Pons (tissue), 1 donor: ENCODE measurements at regions not wholly inside any gene's neighbourhood (a gene's known extent, or its start where the extent isn't known, plus 50 kb on each side); places are given as distances from the start of the nearest gene placed in this dataset.
A peak's percentile ranks its signal among the peaks of the same experiment; 100 is the strongest.
"Not testable (repeated sequence)": the region's sequence is repeated elsewhere in the genome, so short reads cannot be mapped to it uniquely, and the experiment has no call there.

Experiments used
- DNase-seq: peaks from one replicate; pipeline ENCODE4 v3.0.0-alpha.2; 2016; ENCODE audit warnings: low spot score

DNA sequence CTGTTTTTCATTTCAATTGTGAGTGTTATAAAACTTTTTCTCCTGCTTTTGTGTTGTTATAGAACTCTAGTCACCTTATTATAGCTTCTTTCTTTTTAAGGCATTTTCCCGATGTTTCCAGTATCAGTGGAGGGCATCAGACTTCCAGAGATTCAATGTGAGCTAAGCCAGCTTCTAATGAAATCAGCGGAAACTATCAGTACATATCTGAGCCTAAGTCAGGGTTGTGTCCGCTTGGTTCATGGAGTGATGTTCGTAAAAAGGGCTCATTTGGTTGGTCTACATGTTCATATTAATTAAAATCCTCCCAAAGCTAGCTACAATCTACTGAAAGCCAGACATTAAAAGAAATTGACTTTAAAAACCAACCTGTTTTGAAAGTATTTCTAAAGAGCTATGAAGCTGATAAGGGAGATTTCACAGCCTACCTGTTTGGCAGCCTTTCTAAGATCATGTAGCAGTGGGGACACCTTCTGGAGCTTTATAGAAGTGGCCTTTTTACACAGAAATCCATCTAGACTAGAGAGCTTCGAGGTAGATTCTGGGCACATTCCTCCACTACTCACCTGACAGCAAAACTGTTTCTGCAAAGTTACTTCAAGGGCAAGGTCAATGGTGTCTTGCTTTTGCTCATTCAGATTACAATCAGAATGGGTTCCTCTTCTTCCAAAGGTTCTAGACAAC lies 227.1 kb upstream of the NBPF12 start:
- DNase-seq, result peak; percentile 6

DNA sequence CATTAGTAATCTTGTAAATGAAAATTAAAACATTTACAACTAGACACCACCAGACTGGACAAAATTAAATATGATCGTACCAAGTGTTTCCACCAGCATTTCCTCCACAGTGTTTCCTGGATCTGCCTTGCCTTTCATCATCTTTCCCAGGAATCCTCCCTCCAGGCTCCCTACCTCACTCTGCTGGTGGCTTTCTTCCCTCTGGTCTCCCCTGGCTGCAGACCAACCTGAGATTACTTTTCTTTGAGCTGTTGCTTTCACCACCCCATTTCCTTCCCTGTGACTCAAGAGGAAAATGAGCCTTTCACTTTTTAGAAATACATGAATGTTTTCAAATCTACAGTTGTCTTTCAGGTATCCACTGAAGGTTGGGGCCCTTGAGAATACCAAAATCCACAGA lies 228.8 kb upstream of the NBPF12 start:
- not testable (repeated sequence) for DNase-seq

DNA sequence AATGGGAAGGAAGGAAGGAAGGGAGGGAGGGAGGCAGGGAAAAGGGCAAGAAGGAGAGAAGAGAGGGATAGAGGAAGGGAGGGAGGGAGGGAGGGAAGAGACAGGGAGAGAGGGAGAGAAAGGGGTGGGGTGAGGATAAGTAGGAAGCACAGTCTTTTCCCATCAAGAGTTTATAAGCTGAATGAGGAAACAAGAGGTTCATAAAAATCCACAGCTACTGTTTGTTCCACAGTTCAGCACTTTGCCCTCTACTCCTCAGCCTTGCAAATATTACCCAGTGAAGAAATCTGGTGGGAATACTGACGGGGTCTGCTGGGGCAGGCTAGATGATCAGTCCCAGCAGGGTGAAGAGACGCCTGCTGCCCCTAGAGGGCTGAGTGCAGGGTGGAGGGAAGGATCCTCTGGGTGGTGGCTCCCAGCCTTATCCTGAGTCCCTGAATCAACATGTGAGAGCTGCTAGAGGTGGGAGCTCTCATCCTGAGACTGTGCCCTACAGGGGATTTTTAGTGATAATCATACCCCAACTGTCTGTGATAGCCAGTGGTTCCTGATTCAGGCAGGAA lies 233.9 kb upstream of the NBPF12 start:
- DNase-seq, result not testable (repeated sequence)

DNA sequence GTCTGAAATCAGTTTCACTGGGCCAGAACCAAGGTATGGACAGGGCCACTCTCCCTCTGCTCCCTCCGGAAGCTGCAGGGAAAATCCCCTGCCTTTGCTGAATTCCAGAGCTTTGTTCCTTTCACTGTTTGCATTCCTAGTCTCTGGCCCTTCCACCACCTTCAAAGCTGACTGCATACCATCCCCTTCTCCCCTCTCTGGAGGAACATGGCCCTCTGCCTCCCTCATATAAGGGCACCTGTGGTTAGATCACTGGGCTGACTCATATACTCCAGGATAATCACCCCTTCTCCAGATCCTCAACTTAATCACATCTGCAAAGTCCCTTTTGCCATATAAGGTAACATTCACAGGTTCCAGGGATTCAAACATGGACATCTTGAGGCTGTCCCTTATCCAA lies 236.8 kb upstream of the NBPF12 start:
- not testable (repeated sequence) for DNase-seq

DNA sequence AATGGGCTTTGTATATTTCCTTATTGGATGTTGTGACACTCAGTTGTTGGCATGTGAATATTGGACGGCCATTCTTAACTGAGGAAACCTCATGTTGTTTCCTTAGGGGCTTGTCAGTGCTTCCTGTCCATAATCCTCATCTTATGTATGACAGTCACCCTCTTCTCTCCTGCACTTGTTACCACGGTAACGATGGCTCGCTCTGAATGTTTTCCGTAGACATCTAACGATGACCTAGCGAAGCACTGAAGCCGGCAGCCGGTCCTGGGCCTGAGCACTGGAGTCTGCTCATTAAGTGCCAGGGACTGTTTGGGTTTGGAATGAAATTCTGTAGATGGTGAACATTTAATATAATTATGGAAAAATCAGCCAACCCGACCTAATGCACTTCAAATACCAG lies 242.7 kb upstream of the NBPF12 start:
- not testable (repeated sequence) for DNase-seq

DNA sequence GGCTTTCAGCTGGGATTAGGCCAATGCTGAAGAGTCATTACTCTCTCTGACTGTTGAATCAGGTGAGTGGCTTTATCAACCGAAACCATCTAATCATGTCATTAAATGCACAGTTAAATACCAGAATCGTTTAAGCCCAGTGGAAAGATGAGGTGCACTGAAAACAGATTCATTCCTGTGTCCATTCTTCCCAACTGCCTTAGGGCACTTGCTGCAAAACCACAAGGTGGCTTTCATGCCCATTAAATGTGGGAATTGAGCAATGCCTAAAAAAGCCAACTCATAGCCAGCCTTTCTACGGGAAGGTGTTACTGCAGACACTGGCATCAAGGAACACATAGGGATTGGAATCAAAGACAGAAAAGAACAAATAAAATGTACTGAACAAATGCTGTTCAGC lies 246.3 kb upstream of the NBPF12 start:
- DNase-seq, result not testable (repeated sequence)

DNA sequence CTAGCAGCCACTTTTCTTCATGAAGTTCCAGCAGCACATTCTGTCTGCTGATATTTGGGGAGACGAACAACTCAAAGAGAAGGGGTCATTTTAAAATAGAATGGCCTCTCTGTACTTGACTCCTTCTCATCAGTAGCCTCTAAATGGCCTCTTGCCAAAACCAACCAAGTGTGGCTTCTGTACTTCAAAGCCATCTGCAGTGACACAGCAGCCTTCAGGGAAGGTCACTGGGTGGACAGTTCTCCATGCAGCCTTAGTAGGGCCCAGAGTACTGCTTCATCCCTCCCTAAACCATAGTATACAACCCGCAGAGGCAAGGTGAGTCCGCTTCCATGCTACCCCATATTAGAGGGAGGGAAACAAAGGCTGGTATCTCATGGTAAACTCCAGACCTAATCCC lies 249.2 kb upstream of the NBPF12 start:
- peak; percentile 2 for DNase-seq

DNA sequence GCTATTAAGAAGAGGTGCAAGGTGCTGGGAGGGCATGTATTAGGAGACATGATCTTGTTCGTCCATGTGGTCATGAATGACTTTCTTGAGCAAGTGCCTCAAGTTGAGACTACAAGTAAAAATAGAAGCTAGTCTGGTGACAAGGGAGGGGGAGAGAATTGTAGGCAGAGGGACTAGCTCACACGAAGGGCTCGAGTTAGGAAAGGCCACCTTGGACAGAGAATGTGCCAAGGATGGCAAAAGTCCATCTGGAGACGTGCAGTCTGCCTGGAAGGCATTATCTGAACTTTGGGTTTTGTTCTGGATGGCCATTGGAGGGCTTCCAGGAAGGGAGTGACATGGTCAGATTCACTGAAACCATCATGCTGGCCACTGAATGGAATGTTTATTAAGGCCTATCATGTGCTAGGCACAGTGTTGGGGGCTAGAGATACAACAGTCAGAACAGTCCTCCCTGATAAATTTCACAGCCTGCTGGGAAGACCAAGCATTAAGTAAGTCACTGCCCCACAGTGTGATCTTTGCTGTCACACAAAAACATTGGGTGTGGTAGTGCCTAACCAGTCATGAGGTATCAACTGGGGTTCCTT lies 251.3 kb upstream of the NBPF12 start:
- not testable (repeated sequence) for DNase-seq

DNA sequence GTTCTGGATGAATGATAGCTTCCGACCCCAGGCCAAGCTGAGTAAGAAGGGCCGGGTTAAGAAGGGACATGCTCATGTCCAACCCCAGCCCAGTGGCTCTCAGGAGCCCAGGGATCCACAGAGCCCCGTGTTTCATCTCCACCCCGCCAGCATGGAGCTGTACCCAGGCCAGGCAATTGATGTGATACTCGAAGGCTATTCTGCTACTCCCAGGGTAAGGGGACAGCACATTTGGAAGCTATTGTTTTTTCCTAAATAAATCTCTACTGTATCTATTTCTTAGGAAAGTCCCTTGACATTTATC lies 255.0 kb upstream of the NBPF12 start:
- DNase-seq, result not testable (repeated sequence)

DNA sequence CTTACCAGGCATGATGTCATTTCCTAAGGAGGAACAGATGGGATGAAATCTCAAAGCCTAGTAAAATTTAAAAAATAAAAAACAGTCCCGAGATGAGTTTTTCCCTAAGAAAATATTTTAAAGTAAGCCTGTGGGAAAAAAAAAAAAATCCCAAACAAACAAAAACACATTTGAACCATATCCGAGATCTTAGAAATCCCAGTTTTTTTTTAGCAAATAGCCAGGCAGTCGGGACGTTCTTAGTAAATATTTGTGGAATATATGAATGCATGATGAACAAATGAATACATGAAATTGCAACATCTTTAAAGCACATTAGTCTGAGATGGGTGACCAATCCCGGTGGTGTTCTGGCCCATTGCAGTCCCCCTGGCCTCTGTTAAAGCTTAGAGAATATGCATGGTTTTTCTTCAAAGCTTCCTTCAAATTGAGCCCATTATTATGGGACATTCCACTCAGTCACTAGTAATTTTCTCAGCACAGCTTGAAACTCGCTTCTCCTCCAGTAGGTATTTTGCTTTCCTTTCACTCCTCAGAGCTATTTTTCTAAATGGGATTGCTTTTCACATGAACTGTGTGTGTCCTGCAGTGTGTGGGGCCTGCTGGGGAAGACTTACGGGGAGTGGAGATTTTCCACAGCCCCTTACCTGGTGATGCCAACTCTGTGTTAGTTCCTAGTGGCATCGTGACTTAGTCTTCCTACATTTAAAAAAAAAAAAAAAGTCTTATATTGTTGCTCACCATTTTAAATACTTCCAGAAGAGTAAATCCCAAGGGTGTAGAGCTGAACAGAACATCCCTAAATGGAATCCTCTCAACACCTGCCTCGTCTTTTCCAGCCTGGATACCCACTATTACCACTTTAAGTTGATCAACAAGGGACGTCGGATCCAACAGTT lies 255.6 kb upstream of the NBPF12 start:
- not testable (repeated sequence) for DNase-seq

DNA sequence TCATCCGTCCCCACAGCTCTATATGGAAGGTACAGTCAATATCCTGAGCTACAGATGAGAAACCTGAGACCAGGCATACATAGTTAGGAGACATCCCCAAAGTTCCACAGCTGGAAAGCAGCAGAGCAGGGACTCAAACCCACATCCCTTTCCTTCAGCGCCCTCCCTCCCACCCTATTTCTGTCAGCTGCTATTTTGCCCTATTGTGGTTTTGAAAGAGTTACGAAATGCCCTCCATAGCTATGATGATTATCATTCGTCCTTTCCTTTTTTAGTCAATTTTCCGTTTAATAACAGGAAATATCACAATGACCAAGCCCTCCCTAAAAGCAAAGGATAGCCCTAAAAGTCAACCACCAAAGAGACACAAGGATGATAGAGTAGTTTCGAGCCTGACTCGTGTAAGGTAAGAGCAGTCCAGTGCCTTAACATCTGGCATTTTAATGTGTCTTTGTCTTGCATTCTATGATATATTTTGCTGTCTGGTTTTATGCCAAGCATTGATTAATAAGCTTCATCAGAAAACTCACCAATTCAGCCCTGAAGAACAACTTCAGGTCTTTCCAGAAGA lies 264.3 kb upstream of the NBPF12 start:
- not testable (repeated sequence) for DNase-seq

DNA sequence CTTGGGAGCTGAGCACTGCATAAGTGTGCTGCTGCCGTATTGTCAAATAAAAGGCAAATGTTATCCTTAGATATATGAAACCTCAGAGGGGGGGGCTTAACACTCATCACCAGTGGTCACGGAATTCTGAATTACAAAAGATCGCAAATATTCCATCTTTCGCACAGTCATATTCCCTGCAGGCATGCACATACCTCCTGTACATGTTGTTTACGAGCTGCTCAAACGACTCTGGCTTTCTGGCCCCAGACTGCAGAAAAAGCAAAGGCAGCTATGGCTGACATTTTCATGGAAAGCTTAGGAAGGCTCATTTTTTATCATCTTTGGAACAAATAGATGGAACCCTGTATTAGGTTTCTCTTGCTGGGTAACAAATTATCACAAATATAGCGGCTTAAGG lies 265.5 kb upstream of the NBPF12 start:
- not testable (repeated sequence) for DNase-seq

DNA sequence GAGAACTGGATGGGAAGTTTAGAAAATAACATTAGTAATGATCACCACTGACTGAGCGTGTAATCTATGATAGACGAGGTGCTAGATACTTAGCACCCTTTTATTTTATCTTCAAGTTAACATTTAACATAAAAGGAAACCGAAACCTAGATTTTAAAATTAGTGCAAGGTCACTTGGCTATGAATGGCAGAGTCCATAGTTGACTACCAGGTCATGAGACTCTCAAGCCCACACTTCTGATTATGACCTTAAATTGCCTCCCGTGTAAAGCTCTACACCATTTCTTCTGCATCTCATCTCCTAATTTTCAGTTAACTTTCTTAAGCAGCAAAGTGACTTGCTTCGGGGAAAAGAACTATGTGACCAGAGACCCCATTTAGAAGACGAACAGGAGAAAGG lies 266.5 kb upstream of the NBPF12 start:
- DNase-seq, result not testable (repeated sequence)

DNA sequence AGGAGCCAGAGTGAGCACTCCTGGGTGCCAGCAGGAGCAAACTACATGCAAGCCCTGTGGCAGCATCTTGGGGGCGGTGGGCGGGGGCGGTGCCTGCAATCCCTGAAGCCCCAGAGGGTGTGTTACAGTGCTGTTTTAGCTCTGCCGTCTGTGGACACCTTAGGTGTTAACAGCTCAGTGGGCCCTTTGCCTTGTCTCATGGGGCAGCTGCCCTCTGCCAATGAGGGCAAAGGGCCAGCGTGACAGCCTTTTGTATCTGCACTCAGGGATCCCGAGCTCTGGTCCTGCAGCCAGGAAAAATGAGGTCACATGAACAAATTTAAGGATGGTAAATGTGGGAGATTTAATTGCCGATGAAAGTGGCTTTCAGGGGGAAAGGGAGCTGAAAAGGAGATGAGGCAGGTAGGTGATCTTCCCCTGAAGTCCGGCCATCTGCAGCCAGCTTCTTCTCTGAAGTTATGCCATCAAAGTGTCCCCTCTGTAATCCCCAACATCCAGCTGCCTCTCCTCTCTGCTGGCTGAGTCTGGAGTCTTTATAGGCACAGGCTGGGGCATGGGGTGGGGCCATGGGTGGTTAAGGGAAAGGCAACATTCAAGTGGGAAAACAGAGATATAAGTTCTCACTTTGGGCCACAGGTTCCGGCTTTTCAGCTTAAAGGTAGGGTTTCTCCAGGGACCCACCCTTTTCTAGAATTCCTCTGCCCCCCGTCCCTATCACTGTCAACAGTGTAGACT lies 267.1 kb upstream of the NBPF12 start:
- not testable (repeated sequence) for DNase-seq

DNA sequence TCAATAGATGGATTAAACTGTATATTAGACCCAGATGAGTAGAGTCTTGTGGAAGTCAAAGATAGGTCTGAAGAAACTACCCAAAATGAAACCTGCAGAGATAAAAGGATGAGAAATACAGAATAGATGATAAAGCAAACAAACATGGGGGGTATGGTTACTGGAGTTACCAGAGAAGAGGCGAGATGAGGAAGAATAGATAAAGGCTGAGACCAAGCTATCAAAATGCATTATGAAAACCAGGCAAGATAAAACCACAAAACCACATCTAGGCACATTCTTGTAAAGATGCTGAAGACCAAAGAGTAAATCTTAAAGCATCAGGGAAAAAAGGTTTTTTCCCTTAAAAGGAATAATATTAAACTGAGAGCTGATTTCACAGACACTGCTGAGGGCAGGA lies 271.8 kb upstream of the NBPF12 start:
- not testable (repeated sequence) for DNase-seq

DNA sequence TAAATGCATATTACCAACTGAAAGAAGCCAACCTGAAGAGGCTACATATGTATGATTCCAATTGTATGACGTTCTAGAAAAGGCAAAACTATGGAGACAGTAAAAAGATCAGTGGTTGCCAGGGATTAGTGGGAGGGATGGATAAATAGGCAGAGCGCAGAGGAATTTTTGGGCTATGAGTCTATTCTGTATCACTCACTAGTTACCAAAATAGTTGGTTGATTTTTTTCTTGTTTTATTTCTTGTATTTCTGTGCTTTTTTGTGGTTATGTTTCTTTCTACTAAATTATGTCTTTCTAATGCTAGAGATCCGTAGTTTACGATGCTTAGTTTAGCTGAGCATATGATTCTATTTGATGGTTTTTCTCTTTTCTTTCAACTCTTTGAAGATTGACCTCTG lies 277.9 kb upstream of the NBPF12 start:
- not testable (repeated sequence) for DNase-seq

DNA sequence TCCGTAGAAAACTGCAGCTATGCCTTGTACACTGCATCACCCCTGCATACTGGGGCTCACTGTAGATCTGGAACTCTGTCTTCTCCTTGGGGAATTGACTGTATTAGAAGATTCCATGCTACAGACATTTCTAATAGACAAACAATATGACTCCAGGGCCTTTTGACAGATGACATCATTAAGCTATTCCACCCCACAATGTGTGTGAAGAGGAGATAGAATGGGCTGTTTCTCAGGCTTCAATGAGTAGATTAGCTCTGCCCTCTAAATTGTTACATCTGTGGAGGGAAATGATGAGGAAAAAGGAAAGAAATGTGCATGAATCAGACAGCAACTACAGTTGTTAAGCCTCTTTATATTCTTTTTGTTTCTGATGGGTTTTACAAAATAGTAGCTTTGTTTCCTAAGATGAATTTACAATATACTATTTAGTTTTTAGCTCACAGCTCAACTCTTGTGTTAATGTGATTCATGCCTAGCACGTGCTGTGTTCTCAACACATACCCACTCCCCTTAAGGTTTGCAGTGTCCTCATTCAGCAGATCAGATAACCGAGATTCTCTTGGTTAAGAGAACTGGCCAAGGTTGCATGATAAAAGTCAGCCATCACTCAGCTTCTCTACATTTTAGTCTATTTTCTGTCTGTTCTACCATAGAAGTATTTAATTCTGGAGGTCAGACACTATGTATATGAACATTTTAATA lies 281.6 kb upstream of the NBPF12 start:
- peak; percentile 6 for DNase-seq

DNA sequence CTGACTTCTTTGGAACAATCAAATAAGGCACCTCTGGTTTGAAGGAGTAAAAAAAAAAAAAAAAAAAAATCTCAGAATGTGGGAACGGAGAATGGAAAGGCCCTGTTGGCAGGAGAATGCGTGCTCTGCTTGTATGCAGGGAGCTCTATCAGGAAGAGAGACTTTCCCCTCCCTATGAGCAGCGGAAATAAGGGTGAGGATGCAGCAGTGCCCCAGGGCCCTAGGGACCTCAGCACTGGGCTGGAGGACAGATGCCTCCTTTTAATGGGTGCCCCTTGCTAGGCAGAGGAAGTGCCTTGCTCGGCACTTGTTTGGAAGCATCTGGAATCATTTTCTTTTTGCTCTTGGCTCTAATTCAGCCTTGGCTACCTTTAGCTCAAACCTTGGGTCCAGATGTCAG lies 283.4 kb upstream of the NBPF12 start:
- DNase-seq, result not testable (repeated sequence)

DNA sequence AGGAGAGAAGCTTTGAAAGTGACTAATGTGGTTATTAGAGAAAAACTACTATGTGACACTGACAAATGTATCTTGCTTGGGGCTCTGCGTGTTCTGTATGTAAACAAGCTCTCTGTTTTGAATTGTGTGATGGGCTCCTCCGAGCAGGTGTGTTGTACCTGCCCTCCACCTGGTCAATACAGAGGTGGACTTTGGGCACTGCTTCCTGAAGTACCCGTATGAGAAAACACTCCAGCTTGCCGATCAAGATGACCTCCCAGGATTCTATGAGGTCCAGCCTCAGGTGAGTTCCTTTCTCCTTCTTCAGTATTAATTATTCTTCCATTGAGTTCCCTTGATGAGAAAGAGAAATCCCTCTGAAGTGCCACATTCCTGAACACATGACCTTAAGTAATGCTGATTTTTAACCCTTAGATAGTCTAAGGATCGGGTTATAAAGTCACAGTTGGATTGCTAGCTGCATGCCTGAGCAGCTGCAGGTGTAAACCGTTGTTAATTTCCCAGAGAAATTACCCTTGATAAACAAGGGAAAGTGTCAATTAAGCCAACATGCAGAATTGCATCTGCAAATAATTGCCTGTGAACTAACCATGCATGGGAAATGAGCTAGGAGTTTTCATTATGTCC lies 292.0 kb upstream of the NBPF12 start:
- not testable (repeated sequence) for DNase-seq

DNA sequence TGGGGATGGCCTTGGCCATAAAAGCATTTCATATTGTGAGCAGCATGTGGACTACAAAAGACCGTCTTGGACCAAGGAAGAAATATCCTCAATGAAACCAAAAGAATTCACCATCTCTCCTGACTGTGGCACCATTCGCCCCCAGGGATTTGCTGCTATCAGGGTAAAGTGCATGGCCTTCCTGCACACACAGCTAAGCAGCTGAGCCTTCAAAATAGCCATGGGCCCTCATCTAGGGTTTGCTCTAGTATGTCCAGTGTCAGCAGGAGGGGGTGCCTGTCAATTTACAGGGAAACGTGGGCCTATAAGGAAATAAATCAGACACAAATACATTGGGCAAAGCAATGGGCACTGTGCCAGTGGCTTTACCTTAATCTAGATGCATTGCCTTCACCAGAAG lies 296.6 kb upstream of the NBPF12 start:
- not testable (repeated sequence) for DNase-seq
